Globus pallidus (tissue), 1 donor: ENCODE measurements at regions not wholly inside any gene's neighbourhood (a gene's known extent, or its start where the extent isn't known, plus 50 kb on each side); places are given as distances from the start of the nearest gene placed in this dataset.

Source experiments
- DNase-seq: peaks from one replicate; pipeline ENCODE4 v3.0.0-alpha.2; 2015; ENCODE audit warnings: low spot score

DNA sequence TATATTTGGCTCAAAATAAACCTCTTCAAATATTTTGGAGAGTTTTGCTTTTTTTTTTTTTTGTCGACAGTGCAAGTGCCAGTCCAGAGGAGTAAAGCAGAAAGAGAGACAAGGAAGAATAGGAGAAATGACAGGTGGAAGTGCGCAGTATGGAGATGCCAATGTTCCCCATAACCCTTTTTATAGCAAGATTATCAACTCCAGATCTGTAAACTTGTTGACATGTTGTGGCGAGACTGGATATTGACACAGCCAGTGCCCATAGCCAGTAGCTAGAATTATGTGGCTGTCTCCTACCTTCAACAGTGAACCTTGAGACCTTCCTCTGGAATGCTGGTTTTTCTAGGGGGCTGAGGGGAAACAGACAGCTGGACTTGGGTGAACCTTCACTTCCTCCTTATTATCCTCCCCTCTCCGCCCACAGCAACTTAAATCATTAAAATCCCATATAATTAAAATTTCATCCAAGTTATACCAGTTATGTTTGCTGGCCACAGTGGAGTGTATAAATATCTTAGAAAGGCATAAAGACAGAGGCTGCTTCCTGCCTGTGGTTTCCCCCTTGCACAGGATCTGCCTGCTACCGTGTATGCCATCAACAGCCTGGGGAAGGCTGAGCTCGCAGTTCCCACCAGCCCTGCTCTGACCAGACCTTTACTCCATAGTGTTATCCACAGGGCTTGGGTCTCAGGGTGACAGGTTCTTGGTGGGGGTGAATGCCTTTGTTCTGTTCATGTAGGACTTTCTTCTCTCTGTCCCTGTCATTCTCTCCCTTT is 112.3 kb upstream of the ANKH start:
- DNase-seq, result no peak

DNA sequence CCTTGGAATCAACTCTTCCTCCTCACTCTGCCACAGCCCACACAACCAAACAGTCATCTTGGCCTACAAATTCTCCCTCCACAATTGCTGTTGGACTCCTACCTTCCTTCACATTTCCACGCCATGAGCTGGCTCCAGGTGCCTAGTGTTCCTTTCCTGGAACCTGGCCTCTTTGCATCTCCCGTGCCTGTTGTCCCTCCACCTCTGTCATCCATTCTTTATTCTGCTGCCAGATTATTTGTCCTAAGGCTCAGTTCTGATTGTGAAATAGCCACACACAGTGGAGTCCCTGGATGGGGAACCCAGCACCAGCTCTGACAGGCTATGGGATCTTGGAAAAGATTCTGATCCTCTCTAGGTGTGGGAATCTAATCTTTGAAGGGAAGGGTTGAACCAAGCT is 109.1 kb upstream of the ANKH start:
- DNase-seq, result no peak

DNA sequence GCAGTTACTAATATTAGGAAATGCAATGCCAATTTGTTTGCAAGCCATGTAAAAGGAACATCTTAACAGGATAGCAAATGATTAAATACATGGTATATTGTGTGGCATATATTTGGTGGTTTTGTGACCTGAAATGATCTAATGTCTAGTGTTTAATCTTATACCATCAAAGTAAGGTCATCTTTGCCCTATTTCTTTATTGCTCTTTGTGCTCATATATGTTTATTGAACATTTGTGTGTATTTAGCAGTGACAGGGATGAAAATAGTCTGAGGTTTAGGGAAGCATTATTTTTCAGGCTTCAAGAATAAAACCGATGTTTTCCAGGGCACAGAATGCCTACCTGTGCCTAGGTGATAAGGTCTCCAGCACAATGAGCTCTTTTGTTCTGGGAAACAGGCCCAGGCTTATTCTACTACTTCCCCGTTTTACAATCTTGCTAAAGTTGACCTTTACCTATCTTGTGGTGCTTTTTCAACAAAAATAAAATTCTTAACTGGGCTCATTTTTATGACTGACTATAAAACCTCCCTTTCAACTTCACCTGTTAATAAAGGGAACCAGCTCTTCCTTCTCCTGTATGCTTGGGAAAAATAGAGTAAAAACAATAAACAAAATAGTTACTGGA is 105.6 kb upstream of the ANKH start:
- DNase-seq, result no peak

DNA sequence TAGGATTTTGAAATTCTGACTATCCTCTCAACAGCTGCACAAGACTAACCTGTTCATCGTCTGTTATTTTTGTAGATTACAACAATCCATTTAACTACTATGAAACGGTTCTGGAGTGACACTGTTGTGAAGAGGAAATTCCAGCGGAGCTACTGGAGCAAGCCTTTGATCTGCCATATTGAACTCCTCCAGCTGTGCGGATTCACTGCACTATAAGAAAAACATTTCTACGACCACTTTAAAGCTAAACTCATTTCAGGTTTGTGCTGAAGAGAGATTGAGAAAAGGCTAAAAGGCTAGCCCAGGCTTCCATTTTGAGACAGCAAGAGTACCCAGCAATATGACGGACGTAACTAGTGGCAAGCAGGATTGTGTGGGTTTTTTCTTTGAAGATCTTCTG is 104.9 kb upstream of the ANKH start:
- no peak for DNase-seq

DNA sequence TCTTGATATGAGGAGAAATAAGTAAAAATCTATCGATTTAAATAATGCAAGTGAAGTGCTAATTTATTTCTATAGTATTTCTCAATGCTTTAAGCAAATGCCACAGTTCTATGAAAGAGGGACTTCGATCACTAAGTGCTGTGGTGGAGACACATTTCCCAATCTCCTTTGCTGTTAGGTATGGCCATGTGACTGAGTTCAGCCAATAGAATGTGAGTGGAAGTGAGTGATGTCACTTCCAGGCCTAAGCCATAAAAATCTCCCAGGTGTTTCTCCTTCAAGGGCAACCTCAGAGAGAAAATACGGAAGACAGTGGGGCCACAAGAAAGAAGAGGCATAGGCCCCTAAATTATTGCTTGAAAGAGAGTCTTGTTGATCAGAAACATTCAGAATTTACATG is 100.3 kb upstream of the ANKH start:
- DNase-seq, result no peak

- no peak for DNase-seq
Observed at GRCh38 chr5:14968796-14969195, 97.2 kb upstream of the ANKH start.

DNA sequence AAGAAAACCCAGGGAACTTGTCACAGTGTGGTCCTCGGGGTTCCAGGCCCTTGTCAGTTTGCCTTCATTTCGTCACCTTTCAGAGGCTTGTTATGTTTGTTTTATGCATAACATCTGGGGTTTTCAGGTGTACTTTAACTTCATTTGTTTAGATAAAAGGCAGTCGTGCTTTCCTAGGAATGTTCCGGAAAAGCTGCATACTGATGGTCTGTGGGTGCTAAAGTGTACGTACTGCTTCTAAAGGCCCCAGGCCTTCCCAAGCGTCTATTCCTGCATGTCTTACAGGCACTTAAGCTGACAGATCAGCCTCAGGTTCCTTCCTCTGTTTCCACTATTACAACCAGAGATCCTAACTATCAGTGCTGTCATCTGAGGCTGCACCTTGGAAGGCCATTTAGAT is 95.6 kb upstream of the ANKH start:
- no peak for DNase-seq

GRCh38 chr5:14965815-14966214 is 94.2 kb upstream of the ANKH start:
- DNase-seq, result no peak

DNA sequence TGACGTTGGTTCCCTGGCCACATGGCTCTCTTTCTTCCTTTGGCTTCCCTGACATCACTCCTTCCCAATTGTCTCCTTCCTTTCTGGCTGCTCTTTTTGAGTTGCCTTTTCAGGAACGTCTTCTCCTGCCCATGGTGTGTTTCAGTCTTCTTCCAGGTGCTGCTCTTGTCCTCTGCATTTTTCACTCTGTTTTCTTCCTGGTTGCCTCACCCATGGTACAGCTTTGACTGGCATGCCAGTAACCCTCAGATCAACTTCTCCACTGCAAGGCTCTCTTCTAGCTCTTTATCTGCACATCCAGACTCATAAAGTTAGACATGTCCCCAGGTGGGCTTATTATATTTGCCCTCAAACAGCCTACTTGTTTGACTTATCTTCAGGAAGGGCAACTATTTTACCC is 91.0 kb upstream of the ANKH start:
- DNase-seq, result no peak

DNA sequence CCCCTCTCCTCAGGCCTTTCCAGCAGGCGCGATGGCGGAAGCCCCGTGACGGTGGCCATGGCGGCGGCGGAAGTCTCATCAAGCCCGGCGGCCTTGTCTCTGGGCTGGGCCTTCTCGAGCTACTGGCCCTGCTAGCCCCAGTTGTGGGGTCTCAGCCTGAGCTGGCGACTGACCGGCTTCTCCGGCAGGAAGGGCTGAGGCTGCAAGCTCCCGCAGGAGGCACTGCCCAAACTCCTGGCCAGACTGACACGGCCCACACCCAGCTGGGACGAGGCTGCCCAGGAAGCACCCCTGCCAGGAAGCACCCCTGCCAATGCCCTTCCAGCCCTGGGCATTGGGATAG is 88.5 kb upstream of the ANKH start:
- no peak for DNase-seq

DNA sequence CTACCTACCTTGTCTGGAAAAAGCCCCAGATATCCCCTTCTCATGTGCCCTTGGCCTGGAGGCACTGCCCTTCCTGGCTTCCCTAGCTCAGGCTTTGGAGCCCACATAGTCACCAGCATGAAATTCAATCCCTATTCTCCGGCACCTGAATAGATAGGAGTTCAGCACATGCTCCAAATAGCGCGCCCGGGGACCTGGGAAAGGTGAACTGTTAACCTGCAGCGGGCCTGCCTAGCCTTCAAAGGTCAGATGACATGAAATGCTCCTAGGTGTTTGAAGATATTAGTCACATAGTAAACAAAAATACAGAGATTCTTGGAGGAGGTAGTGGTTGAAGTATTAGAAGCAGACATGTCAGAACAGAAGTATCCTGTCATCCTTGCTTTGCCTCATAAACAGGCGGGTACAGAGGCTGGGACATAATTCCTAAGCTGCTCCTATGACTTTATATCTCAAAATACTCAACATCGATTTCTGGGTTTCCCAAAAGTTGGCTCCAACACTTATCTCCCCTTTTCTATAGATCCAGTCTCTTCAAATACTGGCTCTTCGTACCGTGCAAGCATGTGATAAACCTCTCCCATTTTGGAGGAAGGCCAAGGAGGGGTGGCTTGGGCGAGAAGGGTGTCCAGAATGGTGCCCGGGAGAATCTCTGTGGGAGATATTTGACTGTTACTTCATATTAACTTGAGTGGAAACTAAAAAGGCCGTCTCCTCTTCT is 88.0 kb upstream of the ANKH start:
- DNase-seq, result no peak

DNA sequence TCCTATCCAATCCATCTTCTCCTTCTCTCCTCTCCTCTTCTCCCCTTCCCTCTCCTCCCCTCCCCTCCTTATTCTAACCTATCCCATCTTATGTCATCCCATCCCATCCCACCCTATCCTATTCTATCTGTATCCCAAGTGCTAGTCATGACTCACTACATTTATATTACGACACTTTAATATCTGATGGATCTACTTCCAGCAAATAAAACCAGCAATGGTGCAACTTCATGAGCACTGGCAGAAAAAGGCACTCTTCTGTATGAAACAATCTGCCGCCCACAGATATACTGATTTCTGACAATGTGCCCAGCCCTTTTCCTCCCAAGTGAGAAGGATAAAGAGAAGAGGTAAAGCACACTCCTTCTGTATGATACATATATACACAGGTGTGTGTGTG is 86.6 kb upstream of the ANKH start:
- DNase-seq, result no peak

DNA sequence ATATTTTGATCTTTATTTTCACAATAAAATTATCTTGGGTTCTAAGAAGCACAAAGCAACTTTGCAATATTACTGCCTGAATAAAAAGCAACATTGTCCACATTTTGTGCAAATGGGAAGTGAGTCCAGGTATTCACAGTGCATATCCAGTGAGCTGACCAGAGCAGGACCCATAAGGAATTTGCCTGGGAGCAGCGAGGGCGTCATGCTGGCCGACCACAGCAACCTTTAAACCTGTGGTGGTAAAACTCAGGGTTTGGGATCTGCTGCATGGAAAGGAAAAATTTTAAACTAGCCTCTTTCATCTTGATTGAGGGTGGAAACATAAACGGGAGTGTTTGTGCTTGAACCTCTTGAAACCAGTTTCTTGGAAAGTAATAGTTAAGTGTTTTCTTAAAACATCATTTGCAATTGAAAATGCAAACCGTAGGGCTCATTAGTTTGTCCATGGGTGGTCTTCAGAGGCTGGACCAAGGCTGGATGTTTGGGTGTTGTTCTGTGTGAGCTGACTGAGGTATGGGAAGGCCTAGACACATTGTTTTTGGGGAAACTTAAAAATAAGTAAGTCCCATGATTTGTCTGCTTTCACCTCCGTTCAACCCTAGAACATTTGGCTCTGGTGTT is 85.0 kb upstream of the ANKH start:
- DNase-seq, result no peak

DNA sequence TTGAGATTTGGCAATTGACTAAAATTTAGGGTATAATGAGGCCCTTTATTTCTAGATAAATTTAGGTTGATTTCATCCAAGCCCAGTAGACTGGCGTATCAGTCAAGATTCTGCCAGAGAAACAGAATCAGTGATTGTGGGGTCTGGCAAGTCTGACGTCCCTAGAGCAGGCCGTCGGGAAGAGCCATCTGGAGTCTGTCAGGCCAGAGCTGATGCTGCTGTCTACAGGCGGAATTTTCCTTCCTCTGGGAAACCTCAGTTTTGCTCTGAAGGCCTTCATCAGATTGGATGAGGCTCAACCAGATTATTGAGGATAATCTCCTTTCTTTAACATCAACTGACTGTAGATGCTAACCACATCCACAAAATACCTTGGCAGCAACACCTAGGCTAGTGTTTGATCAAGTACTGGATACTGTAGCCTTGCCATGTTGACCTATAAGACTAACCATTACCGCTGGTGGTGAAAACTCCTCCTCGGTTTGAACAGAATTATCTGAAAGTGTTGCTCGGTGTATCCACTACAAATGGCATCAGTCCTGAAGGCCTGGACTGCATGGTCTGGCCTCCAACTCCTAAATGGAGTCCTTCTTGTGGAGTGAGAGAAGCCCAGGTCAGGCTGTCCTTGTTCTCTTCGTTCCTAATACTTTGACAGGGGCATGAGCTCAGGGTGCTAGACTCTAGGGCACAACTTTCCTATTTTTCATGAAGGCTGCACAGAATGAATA is 83.2 kb upstream of the ANKH start:
- DNase-seq, result no peak

DNA sequence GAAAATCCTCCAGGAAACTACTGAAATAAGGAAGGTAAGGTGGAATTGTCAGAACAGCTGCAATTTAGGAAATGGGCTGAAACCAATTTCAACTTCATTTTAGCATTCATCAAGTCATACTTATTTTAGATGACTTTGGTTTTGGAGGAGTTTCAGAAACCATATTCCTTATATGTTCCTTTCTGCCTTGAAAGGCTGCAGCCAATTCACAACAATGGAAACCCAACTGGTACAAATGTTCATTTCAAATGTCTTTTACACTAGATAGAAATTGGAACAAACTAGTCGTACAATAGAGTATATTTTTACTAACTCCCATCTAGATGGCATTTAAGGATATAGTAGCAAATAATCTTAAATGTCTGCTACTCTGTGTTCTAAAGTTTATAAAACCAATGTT is 82.6 kb upstream of the ANKH start:
- no peak for DNase-seq

DNA sequence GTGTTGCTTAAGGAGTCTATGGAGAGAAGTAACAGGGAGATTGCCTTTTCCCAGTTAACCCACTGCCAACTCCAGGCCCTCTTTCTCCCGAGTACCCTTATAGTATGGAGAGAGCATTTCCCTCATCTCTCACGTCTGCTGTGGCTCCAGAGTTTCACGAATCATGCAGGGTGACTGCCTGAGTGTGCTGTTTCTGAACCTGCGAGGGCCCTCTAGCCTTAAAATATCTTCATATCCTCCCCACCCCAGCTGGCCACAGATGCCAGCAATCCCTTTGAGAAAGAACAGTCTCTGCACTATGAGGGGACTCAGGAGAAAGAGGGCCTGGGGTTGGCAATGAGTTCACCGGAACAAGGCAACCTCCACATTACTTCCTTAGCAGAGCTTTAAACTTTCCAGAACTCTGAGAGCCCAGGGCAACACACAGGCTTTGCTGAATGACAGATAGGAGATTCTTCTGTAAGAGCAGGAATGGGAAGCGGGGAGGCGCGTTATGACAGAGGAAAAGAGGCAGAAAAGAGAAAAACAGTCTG is 81.6 kb upstream of the ANKH start:
- DNase-seq, result no peak

DNA sequence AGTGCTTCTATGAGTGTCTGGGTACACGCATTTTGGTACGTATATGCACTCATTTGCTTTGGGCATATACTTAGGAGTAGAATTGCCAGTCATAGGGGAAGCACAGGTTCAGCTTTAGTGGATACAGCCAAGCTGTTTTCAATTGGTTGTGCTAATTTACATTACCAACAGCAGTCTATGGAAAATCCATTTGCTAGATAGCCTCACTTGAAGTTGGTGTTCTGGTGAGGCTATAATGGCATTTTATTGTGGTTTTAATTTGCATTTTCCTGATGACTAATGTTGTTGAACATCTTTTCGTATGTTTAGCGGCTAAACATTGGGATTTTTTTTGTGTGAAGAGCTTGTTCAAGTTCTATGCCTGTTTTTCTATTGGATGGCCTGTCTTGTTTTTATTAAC is 76.8 kb upstream of the ANKH start:
- DNase-seq, result no peak

DNA sequence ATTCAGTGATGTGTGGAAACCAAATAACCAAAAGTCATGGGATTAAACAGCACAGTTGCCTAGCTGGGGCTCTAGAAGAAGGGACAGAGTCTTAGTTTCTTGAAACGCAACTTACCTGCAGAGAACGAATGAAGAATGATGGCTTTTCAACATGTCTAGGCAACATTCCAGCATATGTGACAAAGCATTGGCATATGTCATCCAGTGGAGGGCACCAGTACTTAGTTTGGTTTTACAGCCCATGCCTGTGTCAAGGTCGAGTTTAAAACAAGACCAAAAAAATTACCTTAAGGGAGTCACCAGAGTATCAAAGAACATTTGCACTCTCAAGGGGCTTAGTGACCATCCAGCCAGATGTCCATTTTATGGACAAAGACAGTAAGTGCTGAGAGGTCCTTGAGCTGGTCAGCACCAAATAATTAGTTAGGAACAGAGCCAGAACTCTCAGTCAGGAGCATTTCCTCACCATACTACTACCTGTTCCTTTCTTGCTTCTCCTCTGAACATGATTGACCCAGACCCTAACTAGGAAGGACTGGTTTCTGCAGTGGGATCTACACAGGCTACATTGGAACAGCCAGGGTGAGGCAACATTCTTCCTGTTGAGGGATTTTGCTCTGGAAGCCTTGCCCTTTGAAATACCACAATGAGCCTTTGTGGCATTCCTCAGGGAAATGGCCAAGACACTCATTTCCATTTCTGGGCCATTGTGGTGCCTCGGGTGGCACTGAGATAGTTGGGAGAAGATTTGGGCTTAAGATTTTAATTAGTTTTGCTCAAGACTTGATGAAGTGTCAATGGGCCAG is 75.4 kb upstream of the ANKH start:
- peak; percentile 34 for DNase-seq

DNA sequence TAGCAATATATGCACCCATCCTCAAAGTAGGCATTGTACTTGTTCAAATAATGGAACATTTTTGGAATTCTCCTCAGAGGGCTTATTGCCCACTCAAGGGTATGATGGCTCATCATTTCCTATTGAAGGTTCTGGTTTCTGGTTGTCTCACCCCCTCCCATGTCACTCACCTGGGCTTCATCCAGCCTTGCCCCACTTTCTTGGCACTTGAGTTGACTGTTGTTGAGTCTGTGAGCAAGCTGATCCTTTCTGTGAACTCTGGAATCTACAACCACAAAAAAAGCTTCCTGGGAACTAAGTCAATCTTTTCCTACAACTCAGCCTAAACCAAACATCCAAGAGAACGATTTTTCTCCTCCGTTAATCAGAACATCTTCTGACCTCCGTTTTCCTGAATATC is 73.9 kb upstream of the ANKH start:
- no peak for DNase-seq

GRCh38 chr5:14944996-14945395 is 73.4 kb upstream of the ANKH start:
- DNase-seq, result no peak

DNA sequence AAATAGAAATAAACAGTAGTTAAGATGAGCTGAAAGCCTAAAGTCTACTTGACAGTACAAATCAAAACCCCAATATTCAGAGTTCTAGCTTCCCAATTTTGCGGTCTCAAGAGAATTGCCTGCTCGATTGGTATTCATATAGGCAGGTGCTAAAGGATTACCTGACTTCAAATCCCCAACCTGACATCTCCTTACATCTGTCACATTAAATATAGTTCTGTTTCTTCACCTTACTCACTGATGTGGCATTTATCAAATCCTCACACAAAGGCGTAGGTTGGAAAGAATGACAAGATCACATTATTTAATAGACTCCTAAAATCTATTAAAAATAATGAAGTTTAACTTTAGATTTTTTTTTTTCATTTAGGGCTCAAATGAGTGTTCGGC is 72.8 kb upstream of the ANKH start:
- DNase-seq, result no peak
